ENCODE measurements at regions not wholly inside any gene's neighbourhood (a gene's known extent, or its start where the extent isn't known, plus 50 kb on each side); places are given as distances from the start of the nearest gene placed in this dataset.
A peak's percentile ranks its signal among the peaks of the same experiment; 100 is the strongest.
"Not testable (repeated sequence)": the region's sequence is repeated elsewhere in the genome, so short reads cannot be mapped to it uniquely, and the experiment has no call there.

GRCh38 chr4:126771618-126772017, 861.1 kb upstream of the INTU start:
- H3K27ac ChIP-seq (ENCODE audit: low read depth, low read length); H3K9me3 ChIP-seq (ENCODE audit: low read length); H3K27me3 Mint-ChIP-seq; H3K27me3 ChIP-seq (ENCODE audit: insufficient read depth, low read length, poor library complexity, severe bottlenecking); H3K36me3 ChIP-seq (ENCODE audit: insufficient read depth, low read length); POLR2A ChIA-PET; H3K4me1 ChIP-seq (ENCODE audit: insufficient read depth, low read length); CTCF ChIA-PET; H3K4me3 Mint-ChIP-seq; H3K4me3 ChIP-seq (ENCODE audit: low read length); H3K4me1 Mint-ChIP-seq; DNase-seq; H3K36me3 Mint-ChIP-seq; H3K27ac Mint-ChIP-seq: not testable (repeated sequence)
- peaks cover 3 to 17% (median 7%) of the 10 kb centered on the region in 5 donors for H3K9me3 Mint-ChIP-seq

- Histone ChIP-seq H3K9me3 (ENCODE audit: low read length) (no peaks in the 10 kb centered on the region), H3K4me1 (ENCODE audit: insufficient read depth, low read length) (no peaks in the 10 kb centered on the region), H3K27ac (ENCODE audit: low read depth, low read length) (no peak overlapping the region), H3K36me3 (ENCODE audit: insufficient read depth, low read length) (no peaks in the 10 kb centered on the region), H3K27me3 (ENCODE audit: insufficient read depth, low read length, poor library complexity, severe bottlenecking) (no peaks in the 10 kb centered on the region), H3K4me3 (ENCODE audit: low read length) (no peak overlapping the region)
- H3K4me1 Mint-ChIP-seq: no peaks in the 10 kb centered on the region
- H3K4me3 Mint-ChIP-seq: no peak overlapping the region
- POLR2A ChIA-PET: no interaction called here
- no peak overlapping the region for H3K27ac Mint-ChIP-seq
- no peaks in the 10 kb centered on the region for H3K27me3 Mint-ChIP-seq
- no peak for DNase-seq
- CTCF ChIA-PET: no interaction called here
- no peaks in the 10 kb centered on the region for H3K36me3 Mint-ChIP-seq
- peaks cover 0 to 19% (median 4%) of the 10 kb centered on the region in 5 donors for H3K9me3 Mint-ChIP-seq
These were observed 860.1 kb upstream of the INTU start for GRCh38 chr4:126772662-126773061.

GRCh38 chr4:126775485-126776106, 857.2 kb upstream of the INTU start:
- Mint-ChIP-seq H3K9me3 (peaks cover 0 to 13% (median 7%) of the 10 kb centered on the region in 5 donors), H3K27me3 (no peaks in the 10 kb centered on the region), H3K4me1 (no peaks in the 10 kb centered on the region), H3K36me3 (no peaks in the 10 kb centered on the region), H3K4me3 (no peak overlapping the region), H3K27ac (no peak overlapping the region)
- Histone ChIP-seq H3K4me1 (ENCODE audit: insufficient read depth, low read length) (no peaks in the 10 kb centered on the region), H3K9me3 (ENCODE audit: low read length) (no peaks in the 10 kb centered on the region), H3K4me3 (ENCODE audit: low read length) (no peak overlapping the region), H3K27ac (ENCODE audit: low read depth, low read length) (peak overlapping the region; percentile 61), H3K27me3 (ENCODE audit: insufficient read depth, low read length, poor library complexity, severe bottlenecking) (no peaks in the 10 kb centered on the region), H3K36me3 (ENCODE audit: insufficient read depth, low read length) (no peaks in the 10 kb centered on the region)
- POLR2A ChIA-PET: no interaction called here
- DNase-seq: no peak
- CTCF ChIA-PET: no interaction called here

- no peak overlapping the region for H3K4me3 ChIP-seq (ENCODE audit: low read length)
- Mint-ChIP-seq H3K36me3 (no peaks in the 10 kb centered on the region), H3K4me3 (no peak overlapping the region), H3K27ac (no peak overlapping the region), H3K27me3 (no peaks in the 10 kb centered on the region), H3K4me1 (no peaks in the 10 kb centered on the region), H3K9me3 (peaks cover 0 to 13% (median 3%) of the 10 kb centered on the region in 5 donors)
- no peaks in the 10 kb centered on the region for H3K36me3 ChIP-seq (ENCODE audit: insufficient read depth, low read length)
- no peaks in the 10 kb centered on the region for H3K9me3 ChIP-seq (ENCODE audit: low read length)
- H3K27me3 ChIP-seq (ENCODE audit: insufficient read depth, low read length, poor library complexity, severe bottlenecking): no peaks in the 10 kb centered on the region
- ChIA-PET CTCF (no interaction called here), POLR2A (no interaction called here)
- DNase-seq: no peak
- no peaks in the 10 kb centered on the region for H3K4me1 ChIP-seq (ENCODE audit: insufficient read depth, low read length)
- peak overlapping the region; percentile 61 for H3K27ac ChIP-seq (ENCODE audit: low read depth, low read length)
These were observed 856.4 kb upstream of the INTU start for GRCh38 chr4:126776361-126776760.

- Mint-ChIP-seq H3K27ac (no peak overlapping the region), H3K36me3 (no peaks in the 10 kb centered on the region), H3K27me3 (no peaks in the 10 kb centered on the region), H3K4me1 (no peaks in the 10 kb centered on the region), H3K9me3 (peaks cover 0 to 13% (median 3%) of the 10 kb centered on the region in 5 donors), H3K4me3 (no peak overlapping the region)
- Histone ChIP-seq H3K36me3 (ENCODE audit: insufficient read depth, low read length) (no peaks in the 10 kb centered on the region), H3K9me3 (ENCODE audit: low read length) (no peaks in the 10 kb centered on the region), H3K27ac (ENCODE audit: low read depth, low read length) (no peak overlapping the region), H3K4me3 (ENCODE audit: low read length) (no peak overlapping the region), H3K4me1 (ENCODE audit: insufficient read depth, low read length) (no peaks in the 10 kb centered on the region), H3K27me3 (ENCODE audit: insufficient read depth, low read length, poor library complexity, severe bottlenecking) (no peaks in the 10 kb centered on the region)
- DNase-seq: no peak
- CTCF ChIA-PET: no interaction called here
- POLR2A ChIA-PET: no interaction called here
These were observed 855.1 kb upstream of the INTU start for GRCh38 chr4:126777649-126778048.

- Mint-ChIP-seq H3K27ac (no peak overlapping the region), H3K36me3 (no peaks in the 10 kb centered on the region), H3K9me3 (peaks cover 0 to 13% (median 3%) of the 10 kb centered on the region in 5 donors), H3K4me1 (no peaks in the 10 kb centered on the region), H3K27me3 (no peaks in the 10 kb centered on the region), H3K4me3 (no peak overlapping the region)
- POLR2A ChIA-PET: no interaction called here
- Histone ChIP-seq H3K9me3 (ENCODE audit: low read length) (no peaks in the 10 kb centered on the region), H3K4me3 (ENCODE audit: low read length) (no peak overlapping the region), H3K27ac (ENCODE audit: low read depth, low read length) (peak overlapping the region; percentile 38), H3K4me1 (ENCODE audit: insufficient read depth, low read length) (no peaks in the 10 kb centered on the region), H3K36me3 (ENCODE audit: insufficient read depth, low read length) (no peaks in the 10 kb centered on the region), H3K27me3 (ENCODE audit: insufficient read depth, low read length, poor library complexity, severe bottlenecking) (no peaks in the 10 kb centered on the region)
- DNase-seq: no peak
- CTCF ChIA-PET: no interaction called here
These were observed 854.4 kb upstream of the INTU start for GRCh38 chr4:126778348-126778747.

- H3K4me3 Mint-ChIP-seq: no peak overlapping the region
- Histone ChIP-seq H3K27me3 (ENCODE audit: insufficient read depth, low read length, poor library complexity, severe bottlenecking) (no peaks in the 10 kb centered on the region), H3K9me3 (ENCODE audit: low read length) (no peaks in the 10 kb centered on the region), H3K4me1 (ENCODE audit: insufficient read depth, low read length) (no peaks in the 10 kb centered on the region), H3K4me3 (ENCODE audit: low read length) (no peak overlapping the region), H3K27ac (ENCODE audit: low read depth, low read length) (no peak overlapping the region), H3K36me3 (ENCODE audit: insufficient read depth, low read length) (no peaks in the 10 kb centered on the region)
- H3K9me3 Mint-ChIP-seq: peaks cover 0 to 18% (median 3%) of the 10 kb centered on the region in 5 donors
- no peak overlapping the region for H3K27ac Mint-ChIP-seq
- H3K36me3 Mint-ChIP-seq: no peaks in the 10 kb centered on the region
- CTCF ChIA-PET: no interaction called here
- no peaks in the 10 kb centered on the region for H3K4me1 Mint-ChIP-seq
- POLR2A ChIA-PET: no interaction called here
- DNase-seq: no peak
- no peaks in the 10 kb centered on the region for H3K27me3 Mint-ChIP-seq
These were observed 853.8 kb upstream of the INTU start for GRCh38 chr4:126779001-126779400.

GRCh38 chr4:126779436-126780166, 853.2 kb upstream of the INTU start:
- Mint-ChIP-seq H3K4me3 (no peak overlapping the region), H3K9me3 (peaks cover 0 to 15% (median 3%) of the 10 kb centered on the region in 5 donors), H3K36me3 (no peaks in the 10 kb centered on the region), H3K27ac (no peak overlapping the region), H3K4me1 (no peaks in the 10 kb centered on the region), H3K27me3 (no peaks in the 10 kb centered on the region)
- Histone ChIP-seq H3K36me3 (ENCODE audit: insufficient read depth, low read length) (no peaks in the 10 kb centered on the region), H3K9me3 (ENCODE audit: low read length) (no peaks in the 10 kb centered on the region), H3K27ac (ENCODE audit: low read depth, low read length) (peak overlapping the region; percentile 20), H3K4me1 (ENCODE audit: insufficient read depth, low read length) (no peaks in the 10 kb centered on the region), H3K4me3 (ENCODE audit: low read length) (no peak overlapping the region), H3K27me3 (ENCODE audit: insufficient read depth, low read length, poor library complexity, severe bottlenecking) (no peaks in the 10 kb centered on the region)
- ChIA-PET POLR2A (no interaction called here), CTCF (no interaction called here)
- DNase-seq: no peak
